WTC11 (cell line): ENCODE measurements at regions not wholly inside any gene's neighbourhood (a gene's known extent, or its start where the extent isn't known, plus 50 kb on each side); places are given as distances from the start of the nearest gene placed in this dataset.

Source experiments
- ATAC-seq: fragments of 200-7000 bp; cut with Tn5 transposase; 2 replicates; pipeline ENCODE4 v1.10.0; 2021; ENCODE audit warnings: mild to moderate bottlenecking, moderate library complexity
- CTCF ChIA-PET: fragments of 300-600 bp; sonication (Branson Sonifier 250); formaldehyde crosslinking; loops from one replicate; lab custom pipeline; 2021; ENCODE audit warnings: antibody characterized with exemption; lab: Charles Lee
- POLR2A ChIA-PET: fragments of 350-600 bp; sonication (Branson Sonifier 250); formaldehyde crosslinking; loops from one replicate; lab custom pipeline; 2021; ENCODE audit warnings: antibody characterized with exemption; lab: Charles Lee
- DNase-seq: peaks from one replicate; pipeline ENCODE4 v3.0.0; 2021; ENCODE audit warnings: low spot score
- H3K27ac Mint-ChIP-seq: 2 replicates; pipeline ENCODE4 v1.8.0; 2021; ENCODE audit warnings: mixed read lengths
- H3K27me3 Mint-ChIP-seq: 2 replicates; pipeline ENCODE4 v1.8.0; 2021; ENCODE audit warnings: low read depth, mild to moderate bottlenecking, moderate library complexity, mixed read lengths
- H3K36me3 Mint-ChIP-seq: 2 replicates; pipeline ENCODE4 v1.8.0; 2021; ENCODE audit warnings: mixed read lengths
- H3K4me1 Mint-ChIP-seq: 2 replicates; pipeline ENCODE4 v1.8.0; 2022; ENCODE audit warnings: mixed read lengths
- H3K4me3 Mint-ChIP-seq: 2 replicates; pipeline ENCODE4 v1.8.0; 2021; ENCODE audit warnings: mild to moderate bottlenecking, moderate library complexity, mixed read lengths
- H3K9me3 Mint-ChIP-seq: 2 replicates; pipeline ENCODE4 v1.8.0; 2021; ENCODE audit warnings: mixed read lengths
- HMGA2 ChIP-seq: fragments of 250-450 bp; sonication (Bioruptor Pico); IDR thresholded peaks from 2 replicates; pipeline ENCODE4 v1.4.0; 2021; ENCODE audit warnings: mild to moderate bottlenecking, moderate library complexity
- JAZF1 ChIP-seq: fragments of 250-450 bp; sonication (Bioruptor Pico); IDR thresholded peaks from 2 replicates; pipeline ENCODE4 v1.9.0; 2021; ENCODE audit warnings: moderate library complexity, mild to moderate bottlenecking, inconsistent platforms
- MXD4 ChIP-seq: fragments of 250-450 bp; sonication (Bioruptor Pico); IDR thresholded peaks from 2 replicates; pipeline ENCODE4 v1.8.0; 2021; ENCODE audit warnings: mild to moderate bottlenecking, moderate library complexity, borderline replicate concordance
- MYBL2 ChIP-seq: sonication (generic); formaldehyde crosslinking; IDR thresholded peaks from 2 replicates; pipeline ENCODE4 v1.8.1; 2023; ENCODE audit warnings: mild to moderate bottlenecking, moderate library complexity, missing genetic modification reagents
- SMAD3 ChIP-seq: sonication (generic); formaldehyde crosslinking; IDR thresholded peaks from 2 replicates; pipeline ENCODE4 v1.8.0; 2022; ENCODE audit warnings: missing genetic modification reagents, mild to moderate bottlenecking, borderline replicate concordance
- SMAD4 ChIP-seq: sonication (generic); formaldehyde crosslinking; IDR thresholded peaks from 2 replicates; pipeline ENCODE4 v1.8.0; 2022; ENCODE audit warnings: mild to moderate bottlenecking, missing genetic modification reagents
- SOX15 ChIP-seq: fragments of 250-450 bp; sonication (Bioruptor Pico); IDR thresholded peaks from 2 replicates; pipeline ENCODE4 v1.9.0; 2021; ENCODE audit warnings: mild to moderate bottlenecking
- TCF7 ChIP-seq: sonication (generic); formaldehyde crosslinking; IDR thresholded peaks from 2 replicates; pipeline ENCODE4 v1.8.0; 2022; ENCODE audit warnings: mild to moderate bottlenecking, low read depth, missing genetic modification reagents, moderate library complexity
- ZNF121 ChIP-seq: sonication (generic); formaldehyde crosslinking; IDR thresholded peaks from 2 replicates; pipeline ENCODE4 v1.8.0; 2023; ENCODE audit warnings: missing genetic modification reagents
- ZNF138 ChIP-seq: sonication (generic); formaldehyde crosslinking; conservative IDR thresholded peaks from 2 replicates; pipeline ENCODE4 v1.8.1; 2022; ENCODE audit warnings: mild to moderate bottlenecking, moderate library complexity, missing genetic modification reagents
- TF ChIP-seq, protein P1 (sequence below): fragments of 250-450 bp; sonication (Bioruptor Pico); IDR thresholded peaks from 2 replicates; pipeline ENCODE4 v1.9.0; 2021; ENCODE audit warnings: mild to moderate bottlenecking, borderline replicate concordance
- TF ChIP-seq, protein P2 (sequence below): fragments of 250-450 bp; sonication (Bioruptor Pico); IDR thresholded peaks from 2 replicates; pipeline ENCODE4 v1.9.0; 2021; ENCODE audit warnings: mild to moderate bottlenecking
- TF ChIP-seq, protein P3 (sequence below): sonication (generic); formaldehyde crosslinking; IDR thresholded peaks from 2 replicates; pipeline ENCODE4 v1.8.1; 2022; ENCODE audit warnings: mild to moderate bottlenecking, moderate library complexity, missing genetic modification reagents
- TF ChIP-seq, protein P4 (sequence below): sonication (generic); formaldehyde crosslinking; IDR thresholded peaks from 2 replicates; pipeline ENCODE4 v1.8.1; 2023; ENCODE audit warnings: mild to moderate bottlenecking, missing genetic modification reagents, borderline replicate concordance
- TF ChIP-seq, protein P5 (sequence below): sonication (generic); formaldehyde crosslinking; IDR thresholded peaks from 2 replicates; pipeline ENCODE4 v1.8.0; 2022; ENCODE audit warnings: mild to moderate bottlenecking, missing genetic modification reagents
- TF ChIP-seq, protein P6 (sequence below): sonication (generic); formaldehyde crosslinking; IDR thresholded peaks from 2 replicates; pipeline ENCODE4 v1.8.1; 2022; ENCODE audit warnings: low read depth, missing genetic modification reagents, borderline replicate concordance
- TF ChIP-seq, protein P7 (sequence below): sonication (generic); formaldehyde crosslinking; IDR thresholded peaks from 2 replicates; pipeline ENCODE4 v1.8.0; 2022; ENCODE audit warnings: mild to moderate bottlenecking, missing genetic modification reagents
- TF ChIP-seq, protein P8 (sequence below): sonication (generic); formaldehyde crosslinking; IDR thresholded peaks from 2 replicates; pipeline ENCODE4 v1.8.1; 2023; ENCODE audit warnings: mild to moderate bottlenecking, missing genetic modification reagents

DNA sequence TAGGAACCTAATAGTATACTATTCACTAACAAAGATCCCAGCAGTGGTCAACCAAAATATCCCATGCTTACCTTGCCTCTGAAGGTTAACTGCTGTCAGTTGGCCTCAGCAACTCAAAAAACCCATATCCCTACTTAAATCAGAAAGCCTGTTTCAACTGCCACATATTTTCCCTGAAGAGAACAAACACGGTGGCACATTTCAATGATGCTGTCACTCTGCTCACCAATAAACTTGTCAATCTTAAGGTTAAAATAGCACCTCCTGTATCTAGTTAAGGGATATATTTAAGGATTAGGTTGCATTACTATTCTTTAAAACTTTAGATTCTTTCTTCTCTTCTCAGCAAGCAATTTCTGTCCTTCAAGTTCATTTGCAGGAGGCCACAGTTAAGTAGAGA is 986.9 kb downstream of the CDH18 start:
- peaks cover 5% of the 10 kb centered on the region for H3K9me3 Mint-ChIP-seq
- POLR2A ChIA-PET = no interaction called here
- DNase-seq (no peak), ATAC-seq (no peak)
- CTCF ChIA-PET = no interaction called here
- no peak overlapping the region for H3K27ac Mint-ChIP-seq
- H3K4me1 Mint-ChIP-seq = no peaks in the 10 kb centered on the region
- H3K36me3 Mint-ChIP-seq = no peaks in the 10 kb centered on the region; the same call in 1 of the 2 replicates
- no peaks in the 10 kb centered on the region for H3K27me3 Mint-ChIP-seq
- no peak overlapping the region for H3K4me3 Mint-ChIP-seq
- TF ChIP-seq, protein P1, sequence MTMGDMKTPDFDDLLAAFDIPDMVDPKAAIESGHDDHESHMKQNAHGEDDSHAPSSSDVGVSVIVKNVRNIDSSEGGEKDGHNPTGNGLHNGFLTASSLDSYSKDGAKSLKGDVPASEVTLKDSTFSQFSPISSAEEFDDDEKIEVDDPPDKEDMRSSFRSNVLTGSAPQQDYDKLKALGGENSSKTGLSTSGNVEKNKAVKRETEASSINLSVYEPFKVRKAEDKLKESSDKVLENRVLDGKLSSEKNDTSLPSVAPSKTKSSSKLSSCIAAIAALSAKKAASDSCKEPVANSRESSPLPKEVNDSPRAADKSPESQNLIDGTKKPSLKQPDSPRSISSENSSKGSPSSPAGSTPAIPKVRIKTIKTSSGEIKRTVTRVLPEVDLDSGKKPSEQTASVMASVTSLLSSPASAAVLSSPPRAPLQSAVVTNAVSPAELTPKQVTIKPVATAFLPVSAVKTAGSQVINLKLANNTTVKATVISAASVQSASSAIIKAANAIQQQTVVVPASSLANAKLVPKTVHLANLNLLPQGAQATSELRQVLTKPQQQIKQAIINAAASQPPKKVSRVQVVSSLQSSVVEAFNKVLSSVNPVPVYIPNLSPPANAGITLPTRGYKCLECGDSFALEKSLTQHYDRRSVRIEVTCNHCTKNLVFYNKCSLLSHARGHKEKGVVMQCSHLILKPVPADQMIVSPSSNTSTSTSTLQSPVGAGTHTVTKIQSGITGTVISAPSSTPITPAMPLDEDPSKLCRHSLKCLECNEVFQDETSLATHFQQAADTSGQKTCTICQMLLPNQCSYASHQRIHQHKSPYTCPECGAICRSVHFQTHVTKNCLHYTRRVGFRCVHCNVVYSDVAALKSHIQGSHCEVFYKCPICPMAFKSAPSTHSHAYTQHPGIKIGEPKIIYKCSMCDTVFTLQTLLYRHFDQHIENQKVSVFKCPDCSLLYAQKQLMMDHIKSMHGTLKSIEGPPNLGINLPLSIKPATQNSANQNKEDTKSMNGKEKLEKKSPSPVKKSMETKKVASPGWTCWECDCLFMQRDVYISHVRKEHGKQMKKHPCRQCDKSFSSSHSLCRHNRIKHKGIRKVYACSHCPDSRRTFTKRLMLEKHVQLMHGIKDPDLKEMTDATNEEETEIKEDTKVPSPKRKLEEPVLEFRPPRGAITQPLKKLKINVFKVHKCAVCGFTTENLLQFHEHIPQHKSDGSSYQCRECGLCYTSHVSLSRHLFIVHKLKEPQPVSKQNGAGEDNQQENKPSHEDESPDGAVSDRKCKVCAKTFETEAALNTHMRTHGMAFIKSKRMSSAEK = no peak
- TF ChIP-seq, protein P2, sequence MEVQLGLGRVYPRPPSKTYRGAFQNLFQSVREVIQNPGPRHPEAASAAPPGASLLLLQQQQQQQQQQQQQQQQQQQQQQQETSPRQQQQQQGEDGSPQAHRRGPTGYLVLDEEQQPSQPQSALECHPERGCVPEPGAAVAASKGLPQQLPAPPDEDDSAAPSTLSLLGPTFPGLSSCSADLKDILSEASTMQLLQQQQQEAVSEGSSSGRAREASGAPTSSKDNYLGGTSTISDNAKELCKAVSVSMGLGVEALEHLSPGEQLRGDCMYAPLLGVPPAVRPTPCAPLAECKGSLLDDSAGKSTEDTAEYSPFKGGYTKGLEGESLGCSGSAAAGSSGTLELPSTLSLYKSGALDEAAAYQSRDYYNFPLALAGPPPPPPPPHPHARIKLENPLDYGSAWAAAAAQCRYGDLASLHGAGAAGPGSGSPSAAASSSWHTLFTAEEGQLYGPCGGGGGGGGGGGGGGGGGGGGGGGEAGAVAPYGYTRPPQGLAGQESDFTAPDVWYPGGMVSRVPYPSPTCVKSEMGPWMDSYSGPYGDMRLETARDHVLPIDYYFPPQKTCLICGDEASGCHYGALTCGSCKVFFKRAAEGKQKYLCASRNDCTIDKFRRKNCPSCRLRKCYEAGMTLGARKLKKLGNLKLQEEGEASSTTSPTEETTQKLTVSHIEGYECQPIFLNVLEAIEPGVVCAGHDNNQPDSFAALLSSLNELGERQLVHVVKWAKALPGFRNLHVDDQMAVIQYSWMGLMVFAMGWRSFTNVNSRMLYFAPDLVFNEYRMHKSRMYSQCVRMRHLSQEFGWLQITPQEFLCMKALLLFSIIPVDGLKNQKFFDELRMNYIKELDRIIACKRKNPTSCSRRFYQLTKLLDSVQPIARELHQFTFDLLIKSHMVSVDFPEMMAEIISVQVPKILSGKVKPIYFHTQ (CRISPR knock-in tag) = no peak
- TF ChIP-seq TCF7 (CRISPR knock-in tag) (no peak), HMGA2 (no peak), MYBL2 (CRISPR knock-in tag) (no peak), SMAD3 (CRISPR knock-in tag) (no peak), ZNF121 (CRISPR knock-in tag) (no peak), SOX15 (no peak), JAZF1 (no peak), SMAD4 (CRISPR knock-in tag) (no peak), MXD4 (no peak), ZNF138 (CRISPR knock-in tag) (no peak)
- TF ChIP-seq, protein P3, sequence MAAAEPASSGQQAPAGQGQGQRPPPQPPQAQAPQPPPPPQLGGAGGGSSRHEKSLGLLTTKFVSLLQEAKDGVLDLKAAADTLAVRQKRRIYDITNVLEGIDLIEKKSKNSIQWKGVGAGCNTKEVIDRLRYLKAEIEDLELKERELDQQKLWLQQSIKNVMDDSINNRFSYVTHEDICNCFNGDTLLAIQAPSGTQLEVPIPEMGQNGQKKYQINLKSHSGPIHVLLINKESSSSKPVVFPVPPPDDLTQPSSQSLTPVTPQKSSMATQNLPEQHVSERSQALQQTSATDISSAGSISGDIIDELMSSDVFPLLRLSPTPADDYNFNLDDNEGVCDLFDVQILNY (CRISPR knock-in tag) = no peak
- TF ChIP-seq, protein P4, sequence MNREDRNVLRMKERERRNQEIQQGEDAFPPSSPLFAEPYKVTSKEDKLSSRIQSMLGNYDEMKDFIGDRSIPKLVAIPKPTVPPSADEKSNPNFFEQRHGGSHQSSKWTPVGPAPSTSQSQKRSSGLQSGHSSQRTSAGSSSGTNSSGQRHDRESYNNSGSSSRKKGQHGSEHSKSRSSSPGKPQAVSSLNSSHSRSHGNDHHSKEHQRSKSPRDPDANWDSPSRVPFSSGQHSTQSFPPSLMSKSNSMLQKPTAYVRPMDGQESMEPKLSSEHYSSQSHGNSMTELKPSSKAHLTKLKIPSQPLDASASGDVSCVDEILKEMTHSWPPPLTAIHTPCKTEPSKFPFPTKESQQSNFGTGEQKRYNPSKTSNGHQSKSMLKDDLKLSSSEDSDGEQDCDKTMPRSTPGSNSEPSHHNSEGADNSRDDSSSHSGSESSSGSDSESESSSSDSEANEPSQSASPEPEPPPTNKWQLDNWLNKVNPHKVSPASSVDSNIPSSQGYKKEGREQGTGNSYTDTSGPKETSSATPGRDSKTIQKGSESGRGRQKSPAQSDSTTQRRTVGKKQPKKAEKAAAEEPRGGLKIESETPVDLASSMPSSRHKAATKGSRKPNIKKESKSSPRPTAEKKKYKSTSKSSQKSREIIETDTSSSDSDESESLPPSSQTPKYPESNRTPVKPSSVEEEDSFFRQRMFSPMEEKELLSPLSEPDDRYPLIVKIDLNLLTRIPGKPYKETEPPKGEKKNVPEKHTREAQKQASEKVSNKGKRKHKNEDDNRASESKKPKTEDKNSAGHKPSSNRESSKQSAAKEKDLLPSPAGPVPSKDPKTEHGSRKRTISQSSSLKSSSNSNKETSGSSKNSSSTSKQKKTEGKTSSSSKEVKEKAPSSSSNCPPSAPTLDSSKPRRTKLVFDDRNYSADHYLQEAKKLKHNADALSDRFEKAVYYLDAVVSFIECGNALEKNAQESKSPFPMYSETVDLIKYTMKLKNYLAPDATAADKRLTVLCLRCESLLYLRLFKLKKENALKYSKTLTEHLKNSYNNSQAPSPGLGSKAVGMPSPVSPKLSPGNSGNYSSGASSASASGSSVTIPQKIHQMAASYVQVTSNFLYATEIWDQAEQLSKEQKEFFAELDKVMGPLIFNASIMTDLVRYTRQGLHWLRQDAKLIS = no peak
- TF ChIP-seq, protein P5, sequence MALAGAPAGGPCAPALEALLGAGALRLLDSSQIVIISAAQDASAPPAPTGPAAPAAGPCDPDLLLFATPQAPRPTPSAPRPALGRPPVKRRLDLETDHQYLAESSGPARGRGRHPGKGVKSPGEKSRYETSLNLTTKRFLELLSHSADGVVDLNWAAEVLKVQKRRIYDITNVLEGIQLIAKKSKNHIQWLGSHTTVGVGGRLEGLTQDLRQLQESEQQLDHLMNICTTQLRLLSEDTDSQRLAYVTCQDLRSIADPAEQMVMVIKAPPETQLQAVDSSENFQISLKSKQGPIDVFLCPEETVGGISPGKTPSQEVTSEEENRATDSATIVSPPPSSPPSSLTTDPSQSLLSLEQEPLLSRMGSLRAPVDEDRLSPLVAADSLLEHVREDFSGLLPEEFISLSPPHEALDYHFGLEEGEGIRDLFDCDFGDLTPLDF = no peak
- TF ChIP-seq, protein P6, sequence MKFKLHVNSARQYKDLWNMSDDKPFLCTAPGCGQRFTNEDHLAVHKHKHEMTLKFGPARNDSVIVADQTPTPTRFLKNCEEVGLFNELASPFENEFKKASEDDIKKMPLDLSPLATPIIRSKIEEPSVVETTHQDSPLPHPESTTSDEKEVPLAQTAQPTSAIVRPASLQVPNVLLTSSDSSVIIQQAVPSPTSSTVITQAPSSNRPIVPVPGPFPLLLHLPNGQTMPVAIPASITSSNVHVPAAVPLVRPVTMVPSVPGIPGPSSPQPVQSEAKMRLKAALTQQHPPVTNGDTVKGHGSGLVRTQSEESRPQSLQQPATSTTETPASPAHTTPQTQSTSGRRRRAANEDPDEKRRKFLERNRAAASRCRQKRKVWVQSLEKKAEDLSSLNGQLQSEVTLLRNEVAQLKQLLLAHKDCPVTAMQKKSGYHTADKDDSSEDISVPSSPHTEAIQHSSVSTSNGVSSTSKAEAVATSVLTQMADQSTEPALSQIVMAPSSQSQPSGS = no peak
- TF ChIP-seq, protein P7, sequence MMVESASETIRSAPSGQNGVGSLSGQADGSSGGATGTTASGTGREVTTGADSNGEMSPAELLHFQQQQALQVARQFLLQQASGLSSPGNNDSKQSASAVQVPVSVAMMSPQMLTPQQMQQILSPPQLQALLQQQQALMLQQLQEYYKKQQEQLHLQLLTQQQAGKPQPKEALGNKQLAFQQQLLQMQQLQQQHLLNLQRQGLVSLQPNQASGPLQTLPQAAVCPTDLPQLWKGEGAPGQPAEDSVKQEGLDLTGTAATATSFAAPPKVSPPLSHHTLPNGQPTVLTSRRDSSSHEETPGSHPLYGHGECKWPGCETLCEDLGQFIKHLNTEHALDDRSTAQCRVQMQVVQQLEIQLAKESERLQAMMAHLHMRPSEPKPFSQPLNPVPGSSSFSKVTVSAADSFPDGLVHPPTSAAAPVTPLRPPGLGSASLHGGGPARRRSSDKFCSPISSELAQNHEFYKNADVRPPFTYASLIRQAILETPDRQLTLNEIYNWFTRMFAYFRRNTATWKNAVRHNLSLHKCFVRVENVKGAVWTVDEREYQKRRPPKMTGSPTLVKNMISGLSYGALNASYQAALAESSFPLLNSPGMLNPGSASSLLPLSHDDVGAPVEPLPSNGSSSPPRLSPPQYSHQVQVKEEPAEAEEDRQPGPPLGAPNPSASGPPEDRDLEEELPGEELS (CRISPR knock-in tag) = no peak
- TF ChIP-seq, protein P8, sequence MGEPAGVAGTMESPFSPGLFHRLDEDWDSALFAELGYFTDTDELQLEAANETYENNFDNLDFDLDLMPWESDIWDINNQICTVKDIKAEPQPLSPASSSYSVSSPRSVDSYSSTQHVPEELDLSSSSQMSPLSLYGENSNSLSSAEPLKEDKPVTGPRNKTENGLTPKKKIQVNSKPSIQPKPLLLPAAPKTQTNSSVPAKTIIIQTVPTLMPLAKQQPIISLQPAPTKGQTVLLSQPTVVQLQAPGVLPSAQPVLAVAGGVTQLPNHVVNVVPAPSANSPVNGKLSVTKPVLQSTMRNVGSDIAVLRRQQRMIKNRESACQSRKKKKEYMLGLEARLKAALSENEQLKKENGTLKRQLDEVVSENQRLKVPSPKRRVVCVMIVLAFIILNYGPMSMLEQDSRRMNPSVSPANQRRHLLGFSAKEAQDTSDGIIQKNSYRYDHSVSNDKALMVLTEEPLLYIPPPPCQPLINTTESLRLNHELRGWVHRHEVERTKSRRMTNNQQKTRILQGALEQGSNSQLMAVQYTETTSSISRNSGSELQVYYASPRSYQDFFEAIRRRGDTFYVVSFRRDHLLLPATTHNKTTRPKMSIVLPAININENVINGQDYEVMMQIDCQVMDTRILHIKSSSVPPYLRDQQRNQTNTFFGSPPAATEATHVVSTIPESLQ (CRISPR knock-in tag) = no peak
